Inflammatory macrophage treated with lipopolysaccharide for 4 hours (primary cell): ENCODE measurements at regions not wholly inside any gene's neighbourhood (a gene's known extent, or its start where the extent isn't known, plus 50 kb on each side); places are given as distances from the start of the nearest gene placed in this dataset.
"Not testable (repeated sequence)": the region's sequence is repeated elsewhere in the genome, so short reads cannot be mapped to it uniquely, and the experiment has no call there.

Source experiments
- DNase-seq: peaks from one replicate; pipeline ENCODE4 v3.0.0-alpha.2; 2020

DNA sequence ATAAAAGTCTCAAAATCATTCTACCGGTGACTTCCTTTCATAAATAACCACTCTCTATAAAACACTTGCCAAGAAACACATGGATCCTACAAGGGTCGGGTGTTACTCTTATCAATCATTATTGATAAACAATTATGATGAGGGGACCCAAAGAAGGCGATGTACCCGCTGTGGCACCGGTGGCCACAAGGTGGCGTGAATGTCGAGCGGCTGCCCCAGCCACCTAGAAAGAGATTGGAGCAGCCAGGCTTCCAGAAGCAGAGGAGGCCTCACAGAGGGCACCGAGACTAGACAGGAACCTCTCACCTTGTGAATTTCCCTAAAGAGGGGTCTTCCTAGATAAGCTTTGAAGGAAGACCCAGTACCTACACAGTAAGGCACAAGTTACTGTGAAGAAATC lies 80.5 kb upstream of the GOLGA6L6 start:
- not testable (repeated sequence) for DNase-seq

DNA sequence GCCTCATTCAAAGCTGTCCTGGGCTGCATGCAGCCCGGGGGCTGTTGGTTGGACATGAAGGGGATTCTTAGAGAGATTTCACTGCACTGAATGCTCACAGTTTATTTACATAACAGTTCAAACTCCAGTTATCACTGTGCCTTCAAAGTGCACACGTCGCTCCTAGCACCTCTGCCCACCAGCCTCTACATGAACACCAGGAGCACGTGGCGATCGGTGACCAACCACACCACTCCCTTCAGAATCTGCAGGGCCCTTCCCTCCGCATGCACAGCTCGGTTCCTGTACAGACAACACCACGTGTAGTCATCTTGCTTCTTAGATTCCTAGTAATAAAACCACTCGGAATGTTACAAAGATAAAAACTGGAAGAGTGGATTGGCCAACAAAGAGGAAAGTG lies 72.9 kb upstream of the GOLGA6L6 start:
- not testable (repeated sequence) for DNase-seq

DNA sequence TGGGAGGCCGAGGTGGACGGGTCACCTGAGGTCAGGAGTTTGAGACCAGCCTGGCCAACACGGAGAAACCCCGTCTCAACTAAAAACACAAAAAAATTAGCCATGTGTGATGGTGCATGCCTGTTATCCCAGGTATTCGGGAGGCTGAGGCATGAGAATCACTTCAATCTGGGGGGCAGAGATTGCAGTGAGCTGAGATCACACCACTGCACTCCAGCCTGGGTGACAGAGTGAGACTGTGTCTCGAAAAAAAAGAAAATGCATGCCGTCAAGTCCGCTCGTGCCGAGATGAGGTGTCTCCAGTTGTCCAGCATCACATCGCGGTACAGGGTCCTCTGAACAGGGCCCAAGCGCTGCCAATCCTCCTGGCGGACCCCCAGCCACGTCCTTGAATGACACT lies 71.2 kb upstream of the GOLGA6L6 start:
- not testable (repeated sequence) for DNase-seq

DNA sequence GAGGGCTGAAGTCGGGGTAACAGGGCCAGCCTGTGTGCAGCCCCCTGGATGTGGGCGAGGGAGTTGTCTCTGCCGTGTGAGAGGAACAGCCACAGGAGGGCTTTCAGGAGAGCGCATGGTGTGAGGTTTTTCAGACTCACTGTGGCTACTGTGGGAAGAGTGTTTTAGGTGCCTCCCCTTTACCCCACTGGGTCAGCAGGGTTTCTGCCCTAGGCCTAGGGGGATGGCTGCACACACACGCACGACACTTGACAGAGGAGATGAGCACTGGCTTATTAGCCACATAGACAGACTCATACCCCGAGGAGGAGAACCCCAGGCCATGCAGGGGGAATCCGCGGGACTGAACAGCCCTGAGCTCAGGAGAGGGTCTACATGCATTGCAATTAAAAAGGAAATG lies 70.8 kb upstream of the GOLGA6L6 start:
- DNase-seq, result not testable (repeated sequence)

DNA sequence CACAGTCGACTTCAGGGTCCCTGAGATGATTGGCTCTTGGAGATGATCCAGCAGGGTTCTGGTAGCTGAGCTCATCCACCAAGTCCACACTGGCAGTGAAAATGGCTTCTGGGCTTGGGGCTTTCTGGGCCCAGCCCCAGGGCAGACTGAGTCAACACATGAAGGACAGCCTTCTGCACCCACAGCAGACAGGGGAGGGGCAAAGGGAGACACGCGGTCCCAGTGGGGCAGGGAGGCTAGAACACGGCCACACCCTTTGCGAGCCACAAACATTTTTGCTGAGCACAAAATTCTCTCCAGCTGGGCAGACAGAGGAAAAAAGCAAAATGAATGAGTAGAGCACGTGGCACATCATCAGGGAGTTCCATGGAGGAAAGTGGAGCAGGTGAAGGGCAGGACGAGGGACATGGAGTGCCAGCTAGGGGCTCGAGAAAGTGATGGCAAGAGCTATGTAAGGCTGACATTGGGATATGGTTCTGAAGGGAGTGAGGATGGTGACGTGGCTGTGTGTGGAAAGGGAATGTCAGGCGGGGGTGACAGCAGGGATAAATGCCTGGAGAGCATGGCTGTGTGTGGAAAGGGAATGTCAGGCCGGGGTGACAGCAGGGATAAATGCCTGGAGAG lies 70.2 kb upstream of the GOLGA6L6 start:
- not testable (repeated sequence) for DNase-seq

DNA sequence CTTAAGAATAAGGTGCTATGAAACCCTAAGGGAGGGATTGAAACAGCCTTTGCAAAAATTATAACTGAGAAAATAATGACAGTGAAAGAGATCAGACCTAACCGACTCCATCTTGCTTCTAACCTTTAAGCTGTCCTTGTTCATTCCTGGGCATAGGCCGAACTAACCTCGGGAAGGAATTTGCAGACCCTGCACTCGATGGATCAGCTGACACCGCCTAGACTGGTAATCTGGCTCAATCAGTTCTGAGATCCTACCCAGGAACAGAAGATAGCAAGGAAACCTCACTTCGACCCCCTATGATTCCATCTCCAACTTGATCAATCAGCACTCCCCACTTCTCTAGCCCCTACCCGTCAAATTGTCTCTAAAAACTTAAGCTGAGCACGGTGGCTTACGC lies 66.6 kb upstream of the GOLGA6L6 start:
- DNase-seq, result not testable (repeated sequence)

DNA sequence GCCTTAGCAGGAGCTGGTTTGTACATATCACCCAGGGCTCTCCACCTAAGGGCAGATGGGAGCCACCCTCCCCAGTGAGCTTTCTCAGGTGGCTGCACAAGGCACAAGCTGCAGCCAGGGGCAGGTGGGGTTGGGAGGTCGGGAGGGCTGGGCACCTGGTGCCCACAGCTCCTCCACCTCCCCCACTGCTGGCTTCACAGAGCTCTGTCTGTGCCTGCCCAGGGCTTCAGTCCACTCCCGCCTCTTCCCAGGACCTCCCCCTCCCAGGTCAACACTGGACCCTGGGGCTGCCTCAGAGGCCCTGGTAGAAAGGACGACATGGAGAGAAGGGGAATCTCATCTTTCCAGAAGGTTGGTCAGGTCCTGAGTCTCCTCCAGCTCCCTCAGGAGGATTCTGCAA lies 55.6 kb upstream of the GOLGA6L6 start:
- DNase-seq, result not testable (repeated sequence)

DNA sequence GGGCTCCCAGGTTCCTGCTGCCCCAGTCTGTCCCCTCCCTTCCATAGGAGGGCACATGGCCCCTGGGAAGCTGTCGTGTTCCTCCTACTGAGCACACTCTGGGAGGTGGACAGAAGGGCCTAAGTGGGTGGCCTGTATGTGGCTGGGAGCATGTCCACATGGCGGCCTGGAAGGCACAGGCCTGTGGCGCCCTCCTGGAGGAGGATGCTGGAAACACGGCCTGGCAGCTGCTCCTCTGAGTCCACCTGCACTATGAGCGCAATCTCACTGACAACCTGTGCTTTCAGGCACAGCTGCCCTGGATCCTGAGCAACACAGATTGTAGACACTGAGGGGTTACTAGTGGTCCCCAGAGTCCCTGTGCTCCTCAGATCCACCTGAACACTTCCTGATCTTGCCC lies 52.6 kb upstream of the GOLGA6L6 start:
- not testable (repeated sequence) for DNase-seq

DNA sequence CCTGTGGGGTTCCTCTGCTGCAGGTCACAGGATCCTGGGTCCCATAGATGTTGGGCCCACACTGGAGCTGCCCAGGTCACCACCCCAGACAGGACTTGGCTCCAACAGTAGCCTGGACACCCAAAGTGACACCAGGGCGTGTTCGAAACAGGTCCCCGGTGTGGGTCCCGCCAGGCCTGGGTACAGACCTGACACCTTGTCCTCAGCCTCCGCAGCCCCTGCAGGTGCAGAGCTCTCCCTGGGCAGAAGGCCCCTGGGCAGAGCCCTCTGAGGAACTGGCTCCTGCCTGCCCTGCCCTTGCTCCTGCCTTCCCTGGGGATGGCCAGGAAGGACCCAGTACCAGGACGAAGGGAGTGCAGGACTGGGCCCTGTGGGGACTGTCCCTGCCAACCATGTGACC lies 50.3 kb upstream of the GOLGA6L6 start:
- not testable (repeated sequence) for DNase-seq
